ENCODE measurements at regions not wholly inside any gene's neighbourhood (a gene's known extent, or its start where the extent isn't known, plus 50 kb on each side); places are given as distances from the start of the nearest gene placed in this dataset.

GRCh38 chr6:120260636-120261035 is 911.1 kb upstream of the MAN1A1 start:
- TF ChIP-seq CTCF (IDR thresholded peaks at IDR 0.05; ENCODE audit: poor library complexity, severe bottlenecking) = no peak
- no peak for TF ChIP-seq MXI1 (conservative IDR thresholded peaks at IDR 0.05; ENCODE audit: poor library complexity, severe bottlenecking)
- TF ChIP-seq POLR2AphosphoS5 (IDR thresholded peaks at IDR 0.05) = no peak

Measured in neural cell (in vitro differentiated cells).